GM23338 (cell line): ENCODE measurements at regions not wholly inside any gene's neighbourhood (a gene's known extent, or its start where the extent isn't known, plus 50 kb on each side); places are given as distances from the start of the nearest gene placed in this dataset.

Experiments used
- CTCF ChIP-seq, 2 experiments: fragments of 200-600 bp in 1 of 2; sonication (generic) in 1 of 2; conservative IDR thresholded peaks; 2 replicates each; pipeline versions ENCODE4 v1.5.1 to v1.6.1; 2016 to 2017; ENCODE audit warnings: antibody characterized with exemption in 2 of 2, low read depth in 2 of 2, mild to moderate bottlenecking in 2 of 2, moderate library complexity in 1 of 2
- ETS1 ChIP-seq: IDR thresholded peaks from 2 replicates; pipeline ENCODE4 v1.6.1; 2016; ENCODE audit warnings: antibody characterized with exemption
- EZH2 ChIP-seq: fragments of 200-600 bp; sonication (generic); IDR thresholded peaks from one replicate; pipeline ENCODE4 v1.8.0; 2017; ENCODE audit warnings: antibody characterized with exemption, mild to moderate bottlenecking, low read depth; ENCODE audit not compliant: unreplicated experiment
- EZH2phosphoT487 ChIP-seq: fragments of 200-600 bp; sonication (generic); IDR thresholded peaks from one replicate; pipeline ENCODE4 v1.8.1; 2018; ENCODE audit warnings: antibody characterized with exemption; ENCODE audit not compliant: unreplicated experiment
- JUNB ChIP-seq: IDR thresholded peaks from one replicate; pipeline ENCODE4 v1.6.1; 2016; ENCODE audit warnings: antibody characterized with exemption; ENCODE audit not compliant: unreplicated experiment
- POLR2AphosphoS5 ChIP-seq: IDR thresholded peaks from 2 replicates; pipeline ENCODE4 v1.6.1; 2016; ENCODE audit warnings: antibody characterized with exemption, low read depth
- REST ChIP-seq: IDR thresholded peaks from one replicate; pipeline ENCODE4 v1.6.1; 2018; ENCODE audit warnings: antibody characterized with exemption; ENCODE audit not compliant: unreplicated experiment
- STAT1 ChIP-seq: IDR thresholded peaks from one replicate; pipeline ENCODE4 v1.6.1; 2016; ENCODE audit warnings: antibody characterized with exemption; ENCODE audit not compliant: unreplicated experiment

- no peak for TF ChIP-seq CTCF (conservative IDR thresholded peaks at IDR 0.05; ENCODE audit: low read depth in 2 of 2)
- no peak for TF ChIP-seq EZH2
- no peak for TF ChIP-seq POLR2AphosphoS5
- no peak for TF ChIP-seq REST
- TF ChIP-seq EZH2phosphoT487 = no peak
- no peak for TF ChIP-seq JUNB
- no peak for TF ChIP-seq ETS1
- TF ChIP-seq STAT1 = no peak
Observed at GRCh38 chr6:33912195-33912594, 108.4 kb upstream of the MLN start.
